MCF 10A (cell line): ENCODE measurements at regions not wholly inside any gene's neighbourhood (a gene's known extent, or its start where the extent isn't known, plus 50 kb on each side); places are given as distances from the start of the nearest gene placed in this dataset.
A peak's percentile ranks its signal among the peaks of the same experiment; 100 is the strongest.

Source experiments
- BruUV-seq: library from RNA; stranded (reverse); fragments of 400-500 nt; replicated peaks from 2 replicates; lab custom pipeline; 2021; lab: Mats Ljungman, UMichigan
- CTCF ChIA-PET: fragments of 300-600 bp; sonication (Branson Sonifier 250); formaldehyde crosslinking; extraction: SDS; loops from one replicate; lab custom pipeline; 2021; ENCODE audit warnings: antibody characterized with exemption, inconsistent platforms; lab: Yijun Ruan, JAX
- POLR2A ChIA-PET: fragments of 300-600, 350-650 bp; sonication (Branson Sonifier 250); formaldehyde crosslinking; extraction: SDS; loops from one replicate; lab custom pipeline; 2020; ENCODE audit warnings: antibody characterized with exemption, inconsistent platforms; lab: Yijun Ruan, JAX
- DNase-seq: peaks from one replicate; pipeline ENCODE4 v3.0.0-alpha.2; 2018; ENCODE audit not compliant: unreplicated experiment
- H3K27ac Mint-ChIP-seq: one replicate; pipeline ENCODE4 v1.8.0; 2022; ENCODE audit warnings: mild to moderate bottlenecking, low read depth, mixed read lengths; ENCODE audit not compliant: unreplicated experiment
- H3K27me3 Mint-ChIP-seq: one replicate; pipeline ENCODE4 v1.8.0; 2022; ENCODE audit warnings: mixed read lengths; ENCODE audit not compliant: insufficient read depth, unreplicated experiment
- H3K36me3 Mint-ChIP-seq: one replicate; pipeline ENCODE4 v1.8.0; 2022; ENCODE audit warnings: mild to moderate bottlenecking, moderate library complexity, mixed read lengths; ENCODE audit not compliant: insufficient read depth, unreplicated experiment
- H3K4me1 Mint-ChIP-seq: one replicate; pipeline ENCODE4 v1.8.0; 2022; ENCODE audit warnings: mixed read lengths; ENCODE audit not compliant: insufficient read depth, unreplicated experiment
- H3K4me3 Mint-ChIP-seq: one replicate; pipeline ENCODE4 v1.8.0; 2022; ENCODE audit warnings: mild to moderate bottlenecking, moderate library complexity, mixed read lengths; ENCODE audit not compliant: unreplicated experiment
- H3K9me3 Mint-ChIP-seq: one replicate; pipeline ENCODE4 v1.8.0; 2022; ENCODE audit warnings: mixed read lengths; ENCODE audit not compliant: unreplicated experiment
- intact Hi-C: fragments of 100-400 bp; cut with micrococcal nuclease; formaldehyde crosslinking; loops from 2 replicates; pipeline ENCODE4 v1.14.1; 2022
- TF ChIP-seq, protein P1 (sequence below): fragments of 200-600 bp; IDR thresholded peaks from one replicate; pipeline ENCODE4 v1.8.0; 2022; ENCODE audit warnings: antibody characterized with exemption, mild to moderate bottlenecking; ENCODE audit not compliant: unreplicated experiment

DNA sequence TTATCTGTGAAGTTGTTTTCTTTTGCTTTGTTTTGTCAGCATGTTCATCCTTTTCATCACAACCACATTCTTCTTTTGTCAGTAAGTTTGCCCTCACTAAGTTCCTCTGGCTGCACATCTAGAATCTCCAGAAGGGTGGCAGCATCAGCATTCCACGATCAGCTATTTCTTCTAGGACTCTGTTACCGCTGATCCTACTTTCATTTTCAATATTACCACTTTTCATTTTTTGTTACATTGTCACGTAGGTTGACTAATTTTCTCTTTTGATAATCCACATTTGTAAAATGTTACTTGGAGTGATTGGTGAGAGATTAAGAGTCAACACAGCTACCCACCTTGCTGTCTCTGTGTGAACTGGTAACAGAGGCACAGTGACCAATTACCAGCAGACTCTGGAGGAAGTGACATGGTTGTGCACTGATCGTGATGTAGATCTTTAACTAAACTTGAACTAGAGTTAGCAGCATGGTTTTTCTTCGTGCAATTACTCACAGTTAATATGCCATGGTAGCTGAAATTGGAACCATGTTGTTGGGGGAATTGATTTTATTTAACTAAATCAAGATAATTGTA is 307.9 kb upstream of the SLC35B3 start:
- no peaks in the 10 kb centered on the region for H3K9me3 Mint-ChIP-seq
- H3K27ac Mint-ChIP-seq: peak overlapping the region; percentile 21
- TF ChIP-seq, protein P1, sequence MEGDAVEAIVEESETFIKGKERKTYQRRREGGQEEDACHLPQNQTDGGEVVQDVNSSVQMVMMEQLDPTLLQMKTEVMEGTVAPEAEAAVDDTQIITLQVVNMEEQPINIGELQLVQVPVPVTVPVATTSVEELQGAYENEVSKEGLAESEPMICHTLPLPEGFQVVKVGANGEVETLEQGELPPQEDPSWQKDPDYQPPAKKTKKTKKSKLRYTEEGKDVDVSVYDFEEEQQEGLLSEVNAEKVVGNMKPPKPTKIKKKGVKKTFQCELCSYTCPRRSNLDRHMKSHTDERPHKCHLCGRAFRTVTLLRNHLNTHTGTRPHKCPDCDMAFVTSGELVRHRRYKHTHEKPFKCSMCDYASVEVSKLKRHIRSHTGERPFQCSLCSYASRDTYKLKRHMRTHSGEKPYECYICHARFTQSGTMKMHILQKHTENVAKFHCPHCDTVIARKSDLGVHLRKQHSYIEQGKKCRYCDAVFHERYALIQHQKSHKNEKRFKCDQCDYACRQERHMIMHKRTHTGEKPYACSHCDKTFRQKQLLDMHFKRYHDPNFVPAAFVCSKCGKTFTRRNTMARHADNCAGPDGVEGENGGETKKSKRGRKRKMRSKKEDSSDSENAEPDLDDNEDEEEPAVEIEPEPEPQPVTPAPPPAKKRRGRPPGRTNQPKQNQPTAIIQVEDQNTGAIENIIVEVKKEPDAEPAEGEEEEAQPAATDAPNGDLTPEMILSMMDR: no peak
- H3K36me3 Mint-ChIP-seq: no peaks in the 10 kb centered on the region
- peaks cover 12% of the 10 kb centered on the region for H3K4me1 Mint-ChIP-seq
- DNase-seq: peak; percentile 42
- ChIA-PET CTCF (interaction anchor here (0.6 to 2.1 kb wide), 21 partner anchors 10 to 1719 kb away, joined by 3 to 9 read pairs (median 3); no protein-coding TSS in a partner anchor), POLR2A (interaction anchor here (0.5 to 0.7 kb wide), 3 partner anchors 10 to 1657 kb away, joined by 3 read pairs; no protein-coding TSS in a partner anchor)
- no TSS peak for BruUV-seq
- intact Hi-C loops: loop anchor here (10.0 kb wide), 1 partner anchor 152 kb away; no protein-coding TSS in a partner anchor
- H3K27me3 Mint-ChIP-seq: no peaks in the 10 kb centered on the region
- H3K4me3 Mint-ChIP-seq: peak overlapping the region; percentile 69

DNA sequence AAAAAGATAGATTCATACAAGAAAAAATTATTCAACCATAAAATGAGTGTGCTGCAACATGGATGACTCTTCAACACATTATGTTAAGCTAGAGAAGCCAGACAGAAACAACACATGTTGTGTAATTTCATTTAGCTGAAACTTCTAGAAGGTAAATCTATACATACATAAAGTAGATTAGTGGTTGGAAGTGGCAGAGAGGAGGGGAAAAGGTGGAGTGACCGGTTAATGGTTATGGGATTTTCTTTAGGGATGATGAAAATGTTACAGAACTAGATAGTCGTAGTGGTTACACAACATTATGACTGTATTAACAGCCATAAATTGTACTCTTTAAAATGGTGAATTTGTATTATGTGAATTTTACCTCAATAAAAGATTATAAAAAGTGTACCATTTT is 304.1 kb upstream of the SLC35B3 start:
- no peak overlapping the region for H3K4me3 Mint-ChIP-seq
- TF ChIP-seq, protein P1: no peak
- no peaks in the 10 kb centered on the region for H3K27me3 Mint-ChIP-seq
- H3K4me1 Mint-ChIP-seq: peaks cover 12% of the 10 kb centered on the region
- ChIA-PET CTCF (interaction anchor here (1.2 kb wide), 1 partner anchor 9 kb away, joined by 3 read pairs; no protein-coding TSS in a partner anchor), POLR2A (interaction anchor here (0.5 kb wide), 1 partner anchor 1677 kb away, joined by 3 read pairs; no protein-coding TSS in a partner anchor)
- no peak for DNase-seq
- H3K27ac Mint-ChIP-seq: no peak overlapping the region
- H3K9me3 Mint-ChIP-seq: no peaks in the 10 kb centered on the region
- intact Hi-C loops: no loop called here
- H3K36me3 Mint-ChIP-seq: no peaks in the 10 kb centered on the region
- no TSS peak for BruUV-seq

DNA sequence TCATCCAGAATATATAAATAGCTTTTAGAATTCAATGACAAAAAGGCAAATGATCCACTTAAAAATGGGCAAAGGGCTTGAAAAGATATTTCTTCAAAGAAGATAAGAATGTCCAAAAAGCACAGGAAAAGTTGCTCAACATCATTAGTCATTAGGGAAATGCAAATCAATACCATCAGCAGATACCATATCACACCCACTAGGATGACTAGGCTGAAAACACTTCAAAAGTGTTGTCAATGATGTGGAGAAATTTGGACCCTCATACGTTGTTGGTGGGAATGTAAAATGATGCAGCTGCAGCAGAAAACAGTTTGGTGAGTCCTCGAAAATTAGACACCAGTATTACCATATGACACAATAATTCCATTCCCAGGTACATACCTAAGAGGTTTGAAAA is 303.6 kb upstream of the SLC35B3 start:
- intact Hi-C loops: no loop called here
- CTCF ChIA-PET: interaction anchor here (1.2 kb wide), 1 partner anchor 9 kb away, joined by 3 read pairs; no protein-coding TSS in a partner anchor
- POLR2A ChIA-PET: no interaction called here
- H3K4me1 Mint-ChIP-seq: peaks cover 12% of the 10 kb centered on the region
- H3K27me3 Mint-ChIP-seq: no peaks in the 10 kb centered on the region
- no peaks in the 10 kb centered on the region for H3K36me3 Mint-ChIP-seq
- DNase-seq: no peak
- H3K27ac Mint-ChIP-seq: no peak overlapping the region
- BruUV-seq: no TSS peak
- TF ChIP-seq, protein P1: no peak
- H3K4me3 Mint-ChIP-seq: no peak overlapping the region
- H3K9me3 Mint-ChIP-seq: no peaks in the 10 kb centered on the region

DNA sequence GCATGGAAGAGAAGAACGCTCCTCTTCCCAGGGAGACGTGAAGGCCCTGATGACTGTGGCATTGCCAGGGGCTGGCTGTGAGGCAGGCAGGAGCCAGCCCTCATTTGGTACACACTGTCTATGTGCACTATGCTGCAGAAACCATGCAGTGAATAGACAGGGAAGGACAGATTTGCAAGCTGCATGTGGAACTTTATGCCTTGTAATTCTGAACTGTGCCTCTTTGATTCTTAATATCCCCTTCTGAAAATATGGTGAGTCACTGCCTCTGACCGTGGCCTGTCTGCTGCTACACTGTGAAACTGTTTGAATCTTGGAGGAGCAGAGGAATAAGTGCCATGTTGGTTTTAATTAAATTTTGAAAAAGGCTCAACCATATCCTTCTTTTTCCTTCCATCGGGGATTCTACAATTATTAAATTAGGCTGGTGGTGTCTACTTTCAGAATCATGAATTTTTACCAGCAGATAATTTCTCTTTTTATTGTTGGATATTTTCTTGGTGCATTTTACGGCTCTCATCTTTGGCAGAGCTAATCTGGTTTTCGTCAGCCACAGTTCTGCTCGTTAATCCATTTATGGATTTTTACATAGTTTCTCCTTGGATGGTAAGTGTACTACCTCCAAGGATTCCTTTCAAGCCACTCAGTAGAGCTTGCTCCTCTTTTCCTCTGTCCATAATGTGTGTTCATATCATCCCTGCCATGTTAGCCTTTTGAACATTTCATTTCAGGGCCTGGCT is 301.0 kb upstream of the SLC35B3 start:
- Mint-ChIP-seq H3K9me3 (no peaks in the 10 kb centered on the region), H3K27ac (no peak overlapping the region), H3K27me3 (no peaks in the 10 kb centered on the region), H3K4me1 (no peaks in the 10 kb centered on the region), H3K4me3 (no peak overlapping the region), H3K36me3 (no peaks in the 10 kb centered on the region)
- intact Hi-C loops: no loop called here
- DNase-seq: no peak
- TF ChIP-seq, protein P1: no peak
- ChIA-PET POLR2A (no interaction called here), CTCF (no interaction called here)
- BruUV-seq: no TSS peak
